Renal cortex interstitium (tissue), 11 donors: ENCODE measurements at regions not wholly inside any gene's neighbourhood (a gene's known extent, or its start where the extent isn't known, plus 50 kb on each side); places are given as distances from the start of the nearest gene placed in this dataset.
A peak's percentile ranks its signal among the peaks of the same experiment; 100 is the strongest.
"Not testable (repeated sequence)": the region's sequence is repeated elsewhere in the genome, so short reads cannot be mapped to it uniquely, and the experiment has no call there.

Source experiments
- DNase-seq, 11 donors: peaks; one replicate each; pipeline ENCODE4 v3.0.0-alpha.2; 2013; ENCODE audit warnings: low read depth in 9 of 11, low spot score in 4 of 11; ENCODE audit errors: extremely low read depth in 1 of 11

DNA sequence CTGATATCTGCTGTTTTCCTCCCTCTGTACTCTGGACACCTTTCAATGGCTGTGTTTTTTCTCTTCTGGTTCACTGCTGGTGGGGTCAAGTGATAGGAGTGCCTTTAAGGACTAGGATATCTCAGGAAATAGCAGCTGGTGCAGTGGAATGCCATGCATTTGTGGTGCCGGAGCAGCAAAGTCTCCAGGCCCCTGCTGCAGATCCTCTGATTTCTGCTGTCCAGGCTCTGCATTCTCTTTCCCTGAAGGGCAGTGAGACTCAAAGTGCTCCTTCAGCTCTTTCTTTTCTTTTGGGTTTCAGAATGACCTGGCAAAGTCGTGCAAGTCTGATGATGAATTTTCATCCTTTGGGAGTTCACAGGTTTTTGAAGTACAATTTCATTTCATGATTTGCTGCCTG, 774.3 kb downstream of the FAM181B start:
- DNase-seq = no peak

DNA sequence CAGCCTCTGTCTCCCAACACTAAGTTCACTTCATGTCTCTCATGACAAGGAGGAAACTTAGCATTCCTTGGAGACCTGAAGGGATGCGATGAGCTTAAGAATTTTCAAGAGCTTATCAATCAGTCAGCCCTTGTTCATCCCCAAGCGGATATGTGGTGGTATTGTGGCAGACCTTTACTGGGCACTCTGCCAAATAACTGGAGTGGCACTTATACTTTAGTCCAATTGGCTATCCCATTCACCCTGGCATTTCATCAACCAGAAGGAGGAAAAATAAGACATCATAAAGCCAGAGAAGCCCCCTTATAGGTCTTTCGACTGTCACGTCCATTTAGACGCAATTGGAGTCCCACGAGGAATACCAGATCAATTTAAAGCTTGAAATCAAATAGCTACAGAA, 779.4 kb downstream of the FAM181B start:
- DNase-seq = not testable (repeated sequence)

DNA sequence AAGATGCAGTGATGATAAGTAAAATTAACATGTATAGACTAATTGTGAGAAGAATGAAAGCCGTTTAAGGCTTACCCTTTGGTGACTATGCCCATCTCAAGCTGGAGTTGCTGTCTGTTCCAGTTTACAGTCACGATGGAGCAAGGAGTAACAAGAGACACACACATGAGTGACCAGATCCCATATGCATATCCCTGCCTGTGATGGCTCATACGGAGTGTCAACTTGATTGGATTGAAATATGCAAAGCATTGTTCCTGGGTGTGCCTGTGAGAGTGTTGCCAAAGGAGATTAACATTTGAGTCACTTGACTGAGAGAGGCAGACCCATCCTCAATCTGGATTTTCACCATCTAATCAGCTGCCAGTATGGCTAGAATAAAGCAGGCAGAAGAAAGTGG, 786.8 kb downstream of the FAM181B start:
- DNase-seq = no peak

DNA sequence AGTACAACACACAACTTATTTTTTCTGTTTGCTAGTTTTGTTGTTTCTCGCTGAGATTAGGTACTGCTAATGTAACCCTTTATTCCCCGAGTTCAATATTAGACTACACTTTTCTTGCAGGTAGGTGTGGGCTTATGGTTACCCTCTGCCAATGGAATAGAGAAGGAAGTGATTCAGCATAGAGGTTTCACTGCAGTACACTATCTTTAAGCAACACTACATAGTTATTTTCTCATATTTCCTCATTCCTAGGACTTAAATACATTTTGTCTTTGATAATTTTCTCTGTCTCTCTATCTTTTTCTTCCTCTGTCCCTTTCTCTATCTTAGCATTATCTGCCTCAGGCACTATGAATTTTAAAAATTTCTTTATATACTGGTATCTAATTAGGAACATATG, 791.0 kb downstream of the FAM181B start:
- no peak for DNase-seq

DNA sequence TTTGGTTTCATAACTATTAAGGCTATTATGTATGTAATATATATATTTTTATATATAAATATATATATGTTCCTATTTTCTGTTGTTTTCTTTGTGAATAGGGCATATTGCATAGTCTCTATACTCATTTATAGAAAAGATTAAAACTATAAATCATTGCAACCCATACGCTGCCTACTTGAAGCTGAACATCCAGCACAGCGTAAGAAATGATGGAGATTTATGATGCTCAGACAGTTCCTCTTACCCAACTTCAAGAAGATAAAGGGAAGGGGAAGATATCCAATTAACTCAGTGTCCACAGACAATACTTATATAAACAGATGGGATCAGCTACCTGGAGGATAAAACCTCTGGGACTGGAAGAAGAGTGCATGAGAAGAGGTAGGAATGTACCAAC, 791.7 kb downstream of the FAM181B start:
- no peak for DNase-seq

DNA sequence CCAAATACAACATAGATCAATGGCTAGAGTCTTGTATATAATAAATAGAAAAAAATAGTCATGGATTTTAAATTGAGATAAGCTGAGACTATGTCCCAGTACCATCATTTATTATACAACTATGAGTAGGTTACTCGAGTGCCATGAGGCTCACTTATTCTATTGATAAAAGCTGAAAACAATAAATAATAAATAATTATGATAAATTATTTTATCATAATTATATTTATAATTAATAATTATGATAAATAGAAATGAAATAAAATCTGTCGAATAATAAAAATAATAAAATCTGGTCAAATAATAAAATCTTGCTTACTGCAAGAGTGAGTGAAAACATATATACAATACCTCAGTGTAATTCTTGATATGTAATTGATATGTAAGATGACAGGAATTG, 801.4 kb downstream of the FAM181B start:
- no peak for DNase-seq

DNA sequence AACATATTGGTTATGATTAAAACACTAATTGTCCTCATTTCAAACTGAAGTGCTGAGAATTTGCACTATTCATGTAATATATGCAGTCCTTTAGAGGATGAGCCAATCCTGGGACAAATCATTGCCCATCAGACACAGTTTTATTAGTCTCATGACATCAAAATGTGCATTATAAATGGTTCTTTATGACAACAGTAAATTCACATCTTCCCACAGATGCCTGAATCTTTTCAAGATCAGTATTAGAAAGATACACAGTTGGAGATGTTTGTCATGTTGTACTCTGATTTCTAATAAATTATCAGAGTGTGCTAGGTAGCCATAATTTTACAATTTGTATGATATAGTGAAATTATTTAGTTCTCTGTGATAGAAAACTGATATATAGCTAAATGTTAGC, 813.5 kb downstream of the FAM181B start:
- no peak for DNase-seq

DNA sequence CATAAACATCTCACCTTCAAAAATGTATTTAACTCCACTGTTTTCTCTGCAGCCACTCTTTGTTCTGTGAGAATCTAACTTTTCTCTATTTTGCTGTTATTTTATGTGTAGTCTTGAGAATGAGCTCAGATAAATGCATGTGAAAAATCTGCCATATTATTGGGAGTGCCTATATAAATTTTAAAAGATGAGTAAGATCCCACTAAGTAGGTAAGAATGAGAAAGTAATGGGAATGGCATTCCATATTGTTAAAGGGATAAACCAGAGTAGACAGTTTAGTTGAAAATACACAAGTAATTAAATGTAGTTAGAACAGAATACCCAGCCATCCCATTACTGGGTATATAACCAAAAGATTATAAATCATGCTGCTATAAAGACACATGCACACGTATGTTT, 817.2 kb downstream of the FAM181B start:
- no peak for DNase-seq

DNA sequence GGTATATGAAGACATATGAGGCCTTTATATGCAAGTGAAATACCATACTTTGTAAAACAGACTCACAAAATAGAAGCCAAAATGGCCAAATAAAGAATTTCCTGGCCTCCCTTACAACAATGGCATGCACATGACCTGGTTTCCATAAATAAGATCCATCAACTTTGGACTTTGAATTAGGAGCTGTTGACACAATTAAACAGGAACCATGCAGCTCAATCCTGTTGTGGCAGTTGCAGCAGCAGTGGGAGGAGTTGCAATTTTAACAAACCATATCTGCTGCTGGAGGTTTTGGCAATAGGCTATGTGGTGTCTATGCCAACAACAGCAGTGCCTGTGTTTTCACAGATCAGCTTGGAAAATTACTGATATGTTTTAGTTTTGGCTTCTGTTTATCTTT, 818.6 kb downstream of the FAM181B start:
- peak in 2 of 11 donors; percentile 2 to 3 for DNase-seq

DNA sequence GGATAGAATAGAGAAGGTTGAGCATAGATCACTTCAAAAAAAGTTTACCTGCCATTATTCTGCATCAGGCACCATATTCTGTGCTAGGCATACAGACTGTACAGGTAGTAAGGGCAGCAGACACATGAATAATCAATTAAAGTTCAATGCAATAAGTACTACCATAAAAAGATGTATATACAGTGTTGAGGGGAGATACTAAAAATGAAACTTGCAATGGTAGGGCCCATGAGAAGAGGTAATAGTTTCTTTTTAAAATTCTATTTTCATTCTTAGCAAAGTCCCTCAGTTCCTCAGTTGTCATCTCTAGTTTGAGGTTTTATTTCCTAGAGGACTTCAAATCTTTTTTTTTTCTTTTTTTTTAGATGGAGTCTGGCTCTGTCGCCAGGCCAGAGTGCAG, 819.9 kb downstream of the FAM181B start:
- no peak for DNase-seq

DNA sequence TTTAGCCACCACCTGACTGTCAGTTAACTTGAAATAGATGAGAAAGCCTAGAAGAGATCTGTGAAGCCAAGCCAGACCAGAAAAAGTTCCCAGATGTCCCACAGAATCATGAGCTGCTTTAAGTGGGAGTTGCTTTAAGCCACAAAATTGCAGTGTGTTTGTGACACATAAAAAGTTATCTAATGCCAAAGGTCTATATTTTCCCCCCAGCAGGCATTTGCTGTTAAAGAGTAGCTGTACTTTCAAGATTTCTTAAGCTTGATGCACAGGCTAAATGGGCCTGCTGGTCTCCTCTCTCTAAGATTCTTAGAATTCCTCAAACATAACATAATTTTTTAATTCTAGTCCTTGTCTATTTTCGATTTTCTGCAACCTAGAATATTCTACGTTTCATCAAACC, 825.7 kb downstream of the FAM181B start:
- no peak for DNase-seq

DNA sequence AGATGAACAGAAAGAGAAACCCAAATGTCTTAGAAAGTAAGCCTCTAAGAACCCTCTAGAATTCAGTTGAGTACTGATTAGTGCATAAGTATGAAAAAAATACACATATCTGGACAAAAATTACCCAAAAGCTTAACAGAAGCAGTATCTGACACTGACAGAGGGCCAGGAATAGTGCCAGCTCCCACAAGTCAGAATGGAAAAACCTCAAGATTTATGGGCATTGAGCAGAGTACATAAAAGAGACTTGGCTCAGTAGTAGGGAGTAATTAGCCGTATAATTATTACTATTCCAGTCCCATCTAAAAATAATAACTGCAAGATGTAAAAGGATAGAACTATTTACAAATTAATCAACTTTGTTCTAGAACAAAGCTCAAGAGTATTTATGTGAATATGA, 834.5 kb downstream of the FAM181B start:
- DNase-seq = no peak

DNA sequence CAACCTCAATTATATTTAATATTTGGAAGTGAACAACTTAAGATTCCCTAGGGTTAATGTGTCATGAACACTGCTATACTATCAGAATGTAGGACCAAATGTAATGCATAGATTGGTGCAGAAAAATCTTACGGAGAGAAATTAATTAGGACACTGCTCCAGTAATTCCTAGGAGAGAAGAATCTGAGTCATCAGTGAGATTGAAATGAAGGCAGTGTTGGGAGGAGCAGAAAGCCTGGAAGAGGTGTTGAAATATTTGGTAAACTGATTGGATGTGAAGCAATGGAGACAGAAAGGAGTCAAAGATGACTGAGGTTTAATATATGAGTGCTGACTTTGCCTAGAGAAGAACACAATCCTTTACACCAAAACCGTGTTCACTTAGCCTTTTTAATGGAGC, 836.0 kb downstream of the FAM181B start:
- DNase-seq = no peak

DNA sequence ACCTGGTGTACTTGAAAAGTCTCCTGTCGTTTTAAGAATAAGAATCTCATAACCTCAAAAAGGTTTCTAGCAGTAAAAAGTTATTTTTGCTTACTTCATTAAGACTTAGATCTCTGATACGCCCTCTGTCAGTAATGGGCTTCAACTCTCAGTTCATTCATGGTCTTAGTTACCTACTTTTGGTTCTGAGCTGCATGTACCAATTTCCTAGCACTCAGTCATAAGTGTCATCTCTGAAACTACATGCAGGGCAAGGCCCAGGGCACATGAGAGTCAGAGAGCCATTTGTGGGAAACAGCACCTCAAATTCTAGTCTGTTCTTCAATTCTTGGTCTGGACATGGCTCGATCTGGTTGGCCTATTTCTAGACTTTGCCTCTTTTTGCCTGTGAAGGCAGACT, 838.4 kb downstream of the FAM181B start:
- no peak for DNase-seq

DNA sequence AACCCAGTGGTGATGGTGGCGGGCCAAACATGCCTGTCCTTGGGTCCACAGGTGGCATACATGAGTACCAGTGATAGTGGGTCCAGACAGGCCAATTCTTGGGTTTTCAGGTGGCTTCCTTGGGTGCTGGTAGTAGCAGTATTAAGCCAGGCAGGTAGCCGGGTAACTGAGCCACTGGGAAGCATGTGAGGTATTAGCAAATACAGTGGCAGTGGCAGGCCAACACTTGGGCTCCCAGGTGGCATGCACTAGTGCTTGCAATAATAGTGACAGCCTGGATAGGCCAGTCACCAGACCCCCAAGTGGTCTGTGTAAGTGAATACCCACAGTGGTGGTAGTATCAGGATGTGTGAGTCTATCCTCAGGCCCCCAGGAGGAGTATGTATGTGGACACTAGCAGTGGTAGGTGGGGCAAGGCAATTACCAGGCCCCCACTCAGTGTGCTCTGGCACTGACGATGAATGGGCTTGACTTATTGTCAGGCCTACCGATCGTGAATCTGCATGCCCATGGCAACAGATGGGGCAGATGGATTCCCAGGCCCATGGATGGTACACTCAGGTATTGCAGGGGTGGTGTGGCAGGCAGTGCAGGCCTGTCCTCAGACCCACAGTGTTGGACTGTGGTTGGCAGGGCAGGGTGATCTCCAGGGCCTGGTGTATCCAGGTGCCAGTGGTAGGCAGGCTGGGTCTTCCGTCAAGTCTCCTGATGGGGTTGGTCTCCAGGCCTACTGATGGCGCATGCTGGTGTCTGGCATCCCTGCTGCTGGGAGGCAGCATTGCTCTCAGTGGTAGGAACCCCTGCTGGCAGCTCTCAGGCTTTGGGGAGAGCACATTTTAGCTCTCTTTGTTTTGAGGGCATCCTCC, 840.7 kb downstream of the FAM181B start:
- DNase-seq = no peak

DNA sequence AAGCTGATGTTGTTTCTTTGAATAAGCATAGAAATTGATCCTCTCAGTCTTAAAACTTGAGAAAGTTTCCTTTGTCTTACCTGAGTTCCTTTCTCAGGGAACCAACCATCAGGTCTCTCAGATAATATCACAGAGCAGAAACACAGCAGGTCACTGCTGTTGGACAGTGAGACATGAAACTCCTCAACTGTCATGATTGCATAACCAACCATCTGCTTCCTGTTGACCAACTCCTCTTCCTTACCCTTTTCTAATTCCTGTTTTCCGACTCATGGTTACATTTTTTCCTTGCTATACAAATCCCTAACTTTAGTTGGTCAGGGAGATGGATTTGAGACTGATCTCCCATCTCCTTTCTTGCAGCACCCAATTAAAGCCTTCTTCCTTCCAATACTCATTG, 845.3 kb downstream of the FAM181B start:
- no peak for DNase-seq

DNA sequence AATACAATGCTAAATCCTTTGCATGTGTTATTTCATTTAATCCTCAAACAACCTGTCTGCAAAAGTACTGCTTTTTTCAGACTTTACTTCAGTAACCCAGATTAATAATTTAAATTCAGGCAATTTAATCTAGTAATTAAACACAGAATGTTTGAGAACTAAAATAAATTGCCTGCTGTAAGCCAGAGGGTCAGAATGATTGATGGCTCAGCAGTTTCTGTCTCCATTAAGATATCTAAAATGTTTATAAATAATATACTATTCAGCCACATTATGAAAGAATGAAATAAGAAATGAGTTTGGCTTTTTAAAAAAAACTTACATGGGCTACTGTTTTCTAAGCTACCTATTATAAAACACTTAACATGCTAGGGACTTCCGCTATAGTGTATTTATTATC, 846.0 kb downstream of the FAM181B start:
- no peak for DNase-seq

DNA sequence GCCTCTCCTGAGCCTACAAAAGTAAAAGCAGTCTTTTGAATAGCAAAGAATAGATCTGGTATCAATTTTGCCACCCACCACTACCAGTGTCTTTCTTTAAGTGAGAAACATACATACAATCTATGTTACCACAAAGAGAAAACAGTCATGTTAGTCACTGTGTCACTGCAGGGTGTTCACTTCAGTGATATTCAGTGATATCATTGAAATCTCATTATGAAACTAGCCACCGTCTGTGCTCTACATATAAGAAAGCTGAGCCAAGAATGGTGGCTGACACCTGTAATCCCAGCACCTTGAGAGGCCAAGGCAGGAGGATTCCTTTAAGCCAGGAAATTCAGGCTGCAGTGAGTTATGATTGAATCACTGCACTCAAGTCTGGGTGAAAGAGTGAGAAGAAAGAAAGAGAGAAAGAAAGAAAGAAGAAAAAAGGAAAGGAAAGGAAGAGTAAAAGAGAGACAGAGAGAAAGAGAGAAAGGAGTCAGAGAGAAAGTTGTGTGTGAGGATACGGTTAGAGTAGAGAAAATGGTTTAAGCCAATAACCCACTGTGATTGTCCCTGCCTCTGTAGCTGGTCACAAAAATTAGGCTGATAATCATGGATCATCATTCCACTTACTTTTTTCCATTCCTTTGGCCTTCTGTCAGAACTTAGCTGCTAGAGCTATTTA, 847.1 kb downstream of the FAM181B start:
- DNase-seq = no peak

DNA sequence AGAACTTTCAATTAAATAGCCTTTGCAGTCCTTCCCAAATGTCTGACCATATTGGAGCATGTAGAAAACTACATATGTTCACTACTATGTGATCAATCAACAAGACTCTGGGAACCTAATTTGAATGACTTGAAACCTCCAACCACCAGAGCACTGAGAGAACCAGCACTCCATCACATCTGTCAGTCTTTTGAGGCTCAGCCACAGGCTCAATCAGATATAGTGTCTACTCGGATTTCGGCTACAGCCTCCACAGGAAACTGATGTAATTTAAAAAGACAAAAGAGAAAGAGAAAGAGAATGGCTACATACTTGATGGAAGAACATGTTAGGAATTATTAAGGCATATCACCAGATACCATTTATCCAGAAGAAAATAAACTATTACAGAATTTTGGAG, 859.0 kb downstream of the FAM181B start:
- no peak for DNase-seq

DNA sequence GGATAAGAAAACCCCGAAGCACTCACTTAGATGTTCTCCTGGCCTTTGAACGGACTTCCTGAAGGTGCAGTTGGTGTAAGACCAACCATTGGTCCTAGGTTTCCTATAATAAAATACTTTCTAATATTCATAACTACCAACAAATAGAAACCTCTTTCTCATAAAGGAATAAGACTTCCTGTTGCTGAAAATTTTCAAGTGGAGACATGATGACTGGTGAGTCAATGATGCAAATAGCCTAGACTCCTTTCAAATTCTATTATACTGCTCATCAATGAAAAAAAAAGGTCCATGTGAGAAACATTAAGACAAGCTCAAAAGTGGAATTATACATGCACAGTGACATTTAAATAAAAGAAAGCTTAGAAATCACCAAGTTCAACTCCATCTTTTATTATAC, 862.8 kb downstream of the FAM181B start:
- no peak for DNase-seq

DNA sequence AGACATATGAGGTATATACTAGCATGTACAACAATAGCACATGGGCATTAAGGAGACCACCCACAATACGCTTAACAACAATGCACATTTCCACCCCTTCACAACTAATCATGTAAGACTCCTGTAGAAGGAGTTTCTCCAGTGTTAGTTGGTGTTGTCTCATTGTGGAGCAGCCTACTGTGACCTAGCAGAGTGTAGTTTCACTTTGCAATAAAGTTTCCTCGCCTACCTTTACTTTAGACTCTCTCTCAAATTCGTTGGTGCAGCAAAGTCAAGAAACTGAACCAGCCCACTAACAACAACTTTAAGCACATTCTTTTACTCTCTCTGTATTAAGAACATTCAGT, 863.6 kb downstream of the FAM181B start:
- DNase-seq = no peak
